ENCODE measurements at regions not wholly inside any gene's neighbourhood (a gene's known extent, or its start where the extent isn't known, plus 50 kb on each side); places are given as distances from the start of the nearest gene placed in this dataset.

- Mint-ChIP-seq H3K27me3 (no peaks in the 10 kb centered on the region), H3K27ac (no peak overlapping the region)
- H3K27me3 ChIP-seq (ENCODE audit: insufficient read depth, low read length, poor library complexity, severe bottlenecking): no peaks in the 10 kb centered on the region
These were observed 373.1 kb upstream of the ADAMTS9 start for GRCh38 chr3:65060904-65061303.

GRCh38 chr3:65052101-65052500, 364.3 kb upstream of the ADAMTS9 start:
- H3K4me1 ChIP-seq (ENCODE audit: insufficient read depth, low read length): no peaks in the 10 kb centered on the region
- ChIA-PET CTCF (interaction anchor here (2.3 kb wide), 1 partner anchor 10 kb away, joined by 6 read pairs; no protein-coding TSS in a partner anchor), POLR2A (no interaction called here)
- no peaks in the 10 kb centered on the region for H3K9me3 ChIP-seq (ENCODE audit: low read length)
- Mint-ChIP-seq H3K27ac (no peak overlapping the region), H3K9me3 (peaks cover 7 to 20% (median 11%) of the 10 kb centered on the region in 5 donors), H3K4me1 (no peaks in the 10 kb centered on the region), H3K36me3 (no peaks in the 10 kb centered on the region), H3K4me3 (no peak overlapping the region), H3K27me3 (peaks cover 0 to 2% of the 10 kb centered on the region in 2 donors)
- H3K27ac ChIP-seq (ENCODE audit: low read depth, low read length): no peak overlapping the region
- H3K4me3 ChIP-seq (ENCODE audit: low read length): no peak overlapping the region
- DNase-seq: no peak
- no peaks in the 10 kb centered on the region for H3K27me3 ChIP-seq (ENCODE audit: insufficient read depth, low read length, poor library complexity, severe bottlenecking)
- no peaks in the 10 kb centered on the region for H3K36me3 ChIP-seq (ENCODE audit: insufficient read depth, low read length)

More at GRCh38 chr3:65060904-65061303, 373.1 kb upstream of the ADAMTS9 start:
- POLR2A ChIA-PET: no interaction called here
- Histone ChIP-seq H3K27ac (ENCODE audit: low read depth, low read length) (no peak overlapping the region), H3K4me3 (ENCODE audit: low read length) (no peak overlapping the region), H3K4me1 (ENCODE audit: insufficient read depth, low read length) (no peaks in the 10 kb centered on the region), H3K9me3 (ENCODE audit: low read length) (no peaks in the 10 kb centered on the region), H3K36me3 (ENCODE audit: insufficient read depth, low read length) (no peaks in the 10 kb centered on the region)
- Mint-ChIP-seq H3K36me3 (no peaks in the 10 kb centered on the region), H3K9me3 (peaks cover 0 to 18% (median 4%) of the 10 kb centered on the region in 5 donors), H3K4me1 (no peaks in the 10 kb centered on the region), H3K4me3 (no peak overlapping the region)
- no peak for DNase-seq
- CTCF ChIA-PET: no interaction called here

GRCh38 chr3:65048151-65048550, 360.4 kb upstream of the ADAMTS9 start:
- H3K4me1 ChIP-seq (ENCODE audit: insufficient read depth, low read length): no peaks in the 10 kb centered on the region
- Mint-ChIP-seq H3K27me3 (peaks cover 0 to 4% of the 10 kb centered on the region in 2 donors), H3K27ac (no peak overlapping the region), H3K9me3 (peaks cover 2 to 41% (median 13%) of the 10 kb centered on the region in 5 donors), H3K4me3 (no peak overlapping the region), H3K36me3 (no peaks in the 10 kb centered on the region), H3K4me1 (no peaks in the 10 kb centered on the region)
- POLR2A ChIA-PET: no interaction called here
- no peak overlapping the region for H3K27ac ChIP-seq (ENCODE audit: low read depth, low read length)
- CTCF ChIA-PET: no interaction called here
- DNase-seq: no peak
- no peaks in the 10 kb centered on the region for H3K27me3 ChIP-seq (ENCODE audit: insufficient read depth, low read length, poor library complexity, severe bottlenecking)
- H3K9me3 ChIP-seq (ENCODE audit: low read length): no peaks in the 10 kb centered on the region
- H3K36me3 ChIP-seq (ENCODE audit: insufficient read depth, low read length): no peaks in the 10 kb centered on the region
- H3K4me3 ChIP-seq (ENCODE audit: low read length): no peak overlapping the region

GRCh38 chr3:65045138-65045537, 357.3 kb upstream of the ADAMTS9 start:
- ChIA-PET CTCF (no interaction called here), POLR2A (no interaction called here)
- H3K27me3 Mint-ChIP-seq: peaks cover 0 to 2% of the 10 kb centered on the region in 2 donors
- no peaks in the 10 kb centered on the region for H3K9me3 ChIP-seq (ENCODE audit: low read length)
- no peaks in the 10 kb centered on the region for H3K4me1 ChIP-seq (ENCODE audit: insufficient read depth, low read length)
- no peak overlapping the region for H3K27ac Mint-ChIP-seq
- no peak overlapping the region for H3K4me3 Mint-ChIP-seq
- H3K36me3 ChIP-seq (ENCODE audit: insufficient read depth, low read length): no peaks in the 10 kb centered on the region
- H3K27ac ChIP-seq (ENCODE audit: low read depth, low read length): no peak overlapping the region
- H3K4me3 ChIP-seq (ENCODE audit: low read length): no peak overlapping the region
- no peaks in the 10 kb centered on the region for H3K4me1 Mint-ChIP-seq
- DNase-seq: no peak
- H3K9me3 Mint-ChIP-seq: peaks cover 2 to 28% (median 10%) of the 10 kb centered on the region in 5 donors
- H3K27me3 ChIP-seq (ENCODE audit: insufficient read depth, low read length, poor library complexity, severe bottlenecking): no peaks in the 10 kb centered on the region
- no peaks in the 10 kb centered on the region for H3K36me3 Mint-ChIP-seq

DNA sequence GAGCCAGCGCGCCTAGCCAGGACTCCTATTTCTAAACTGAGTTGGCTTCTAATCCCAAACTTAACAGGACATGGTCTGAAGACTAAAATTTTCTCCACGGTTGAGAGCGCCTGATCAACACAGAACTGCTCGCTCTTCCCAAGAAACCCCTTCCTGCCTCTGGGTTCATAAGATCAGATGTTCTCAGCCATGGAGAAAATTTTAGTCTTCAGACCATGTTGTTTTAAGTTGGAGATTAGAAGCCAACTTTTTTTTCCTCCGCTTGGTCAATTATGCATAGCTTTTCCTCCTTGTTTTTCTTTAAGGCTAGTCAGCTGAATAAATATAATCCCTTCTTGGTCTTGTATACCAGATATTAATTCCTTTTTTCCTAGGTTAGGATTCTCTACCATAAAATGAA, 356.6 kb upstream of the ADAMTS9 start:
- no peaks in the 10 kb centered on the region for H3K27me3 ChIP-seq (ENCODE audit: insufficient read depth, low read length, poor library complexity, severe bottlenecking)
- H3K27me3 Mint-ChIP-seq: peaks cover 0 to 2% of the 10 kb centered on the region in 2 donors
- no peaks in the 10 kb centered on the region for H3K36me3 Mint-ChIP-seq
- peaks cover 2 to 25% (median 10%) of the 10 kb centered on the region in 5 donors for H3K9me3 Mint-ChIP-seq
- H3K4me1 ChIP-seq (ENCODE audit: insufficient read depth, low read length): no peaks in the 10 kb centered on the region
- CTCF ChIA-PET: no interaction called here
- H3K36me3 ChIP-seq (ENCODE audit: insufficient read depth, low read length): no peaks in the 10 kb centered on the region
- no peaks in the 10 kb centered on the region for H3K4me1 Mint-ChIP-seq
- no peak for DNase-seq
- no peak overlapping the region for H3K4me3 ChIP-seq (ENCODE audit: low read length)
- H3K27ac Mint-ChIP-seq: no peak overlapping the region
- POLR2A ChIA-PET: no interaction called here
- H3K27ac ChIP-seq (ENCODE audit: low read depth, low read length): no peak overlapping the region
- H3K9me3 ChIP-seq (ENCODE audit: low read length): no peaks in the 10 kb centered on the region
- no peak overlapping the region for H3K4me3 Mint-ChIP-seq

DNA sequence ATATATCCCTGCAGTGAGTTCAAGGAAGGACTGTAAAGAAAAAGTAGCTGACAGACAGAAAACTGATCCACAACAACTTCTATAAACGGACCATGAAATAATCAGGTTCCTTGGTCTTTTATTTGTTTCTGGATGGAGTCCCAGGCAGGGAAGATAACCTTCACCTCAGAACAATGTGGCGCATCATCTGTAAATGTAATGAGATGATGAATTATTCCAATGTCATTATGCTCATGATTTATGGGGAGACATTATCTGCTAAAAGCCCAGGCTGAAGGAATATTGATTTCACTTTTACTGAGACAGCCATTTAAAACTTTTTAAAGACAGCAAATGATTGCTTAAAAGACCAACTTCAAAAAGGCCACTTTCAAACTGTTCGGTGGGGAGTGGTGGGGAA, 354.9 kb upstream of the ADAMTS9 start:
- Mint-ChIP-seq H3K9me3 (peaks cover 0 to 21% (median 4%) of the 10 kb centered on the region in 5 donors), H3K4me1 (no peaks in the 10 kb centered on the region), H3K27ac (no peak overlapping the region), H3K4me3 (no peak overlapping the region), H3K27me3 (peaks cover 0 to 2% of the 10 kb centered on the region in 2 donors), H3K36me3 (no peaks in the 10 kb centered on the region)
- DNase-seq: no peak
- Histone ChIP-seq H3K27ac (ENCODE audit: low read depth, low read length) (no peak overlapping the region), H3K4me3 (ENCODE audit: low read length) (no peak overlapping the region), H3K9me3 (ENCODE audit: low read length) (no peaks in the 10 kb centered on the region), H3K36me3 (ENCODE audit: insufficient read depth, low read length) (no peaks in the 10 kb centered on the region), H3K27me3 (ENCODE audit: insufficient read depth, low read length, poor library complexity, severe bottlenecking) (no peaks in the 10 kb centered on the region), H3K4me1 (ENCODE audit: insufficient read depth, low read length) (no peaks in the 10 kb centered on the region)
- ChIA-PET POLR2A (no interaction called here), CTCF (interaction anchor here (1.9 kb wide), 1 partner anchor 9 kb away, joined by 6 read pairs; no protein-coding TSS in a partner anchor)

GRCh38 chr3:65039754-65040210, 352.0 kb upstream of the ADAMTS9 start:
- ChIA-PET POLR2A (no interaction called here), CTCF (no interaction called here)
- no peak overlapping the region for H3K4me3 Mint-ChIP-seq

GRCh38 chr3:65037861-65038260, 350.1 kb upstream of the ADAMTS9 start:
- no peaks in the 10 kb centered on the region for H3K4me1 Mint-ChIP-seq
- ChIA-PET POLR2A (no interaction called here), CTCF (no interaction called here)
- H3K4me3 ChIP-seq (ENCODE audit: low read length): no peak overlapping the region
- peaks cover 0 to 10% (median 2%) of the 10 kb centered on the region in 5 donors for H3K9me3 Mint-ChIP-seq
- no peaks in the 10 kb centered on the region for H3K27me3 Mint-ChIP-seq
- H3K36me3 ChIP-seq (ENCODE audit: insufficient read depth, low read length): no peaks in the 10 kb centered on the region
- no peaks in the 10 kb centered on the region for H3K4me1 ChIP-seq (ENCODE audit: insufficient read depth, low read length)
- no peak overlapping the region for H3K4me3 Mint-ChIP-seq
- no peak overlapping the region for H3K27ac ChIP-seq (ENCODE audit: low read depth, low read length)
- H3K36me3 Mint-ChIP-seq: no peaks in the 10 kb centered on the region
- H3K9me3 ChIP-seq (ENCODE audit: low read length): no peaks in the 10 kb centered on the region
- no peaks in the 10 kb centered on the region for H3K27me3 ChIP-seq (ENCODE audit: insufficient read depth, low read length, poor library complexity, severe bottlenecking)
- DNase-seq: no peak
- no peak overlapping the region for H3K27ac Mint-ChIP-seq

More at GRCh38 chr3:65039754-65040210, 352.0 kb upstream of the ADAMTS9 start:
- Histone ChIP-seq H3K27ac (ENCODE audit: low read depth, low read length) (no peak overlapping the region), H3K9me3 (ENCODE audit: low read length) (no peaks in the 10 kb centered on the region), H3K36me3 (ENCODE audit: insufficient read depth, low read length) (no peaks in the 10 kb centered on the region), H3K27me3 (ENCODE audit: insufficient read depth, low read length, poor library complexity, severe bottlenecking) (no peaks in the 10 kb centered on the region), H3K4me3 (ENCODE audit: low read length) (no peak overlapping the region), H3K4me1 (ENCODE audit: insufficient read depth, low read length) (no peaks in the 10 kb centered on the region)
- Mint-ChIP-seq H3K36me3 (no peaks in the 10 kb centered on the region), H3K9me3 (peaks cover 0 to 12% (median 3%) of the 10 kb centered on the region in 5 donors), H3K27ac (no peak overlapping the region), H3K4me1 (no peaks in the 10 kb centered on the region), H3K27me3 (peaks cover 0 to 2% of the 10 kb centered on the region in 2 donors)
- DNase-seq: no peak

GRCh38 chr3:65035246-65035645, 347.4 kb upstream of the ADAMTS9 start:
- POLR2A ChIA-PET: no interaction called here

More at GRCh38 chr3:65035246-65035645, 347.4 kb upstream of the ADAMTS9 start:
- CTCF ChIA-PET: no interaction called here
- Histone ChIP-seq H3K4me1 (ENCODE audit: insufficient read depth, low read length) (no peaks in the 10 kb centered on the region), H3K9me3 (ENCODE audit: low read length) (no peaks in the 10 kb centered on the region), H3K4me3 (ENCODE audit: low read length) (no peak overlapping the region), H3K36me3 (ENCODE audit: insufficient read depth, low read length) (no peaks in the 10 kb centered on the region), H3K27me3 (ENCODE audit: insufficient read depth, low read length, poor library complexity, severe bottlenecking) (no peaks in the 10 kb centered on the region), H3K27ac (ENCODE audit: low read depth, low read length) (no peak overlapping the region)
- DNase-seq: no peak
- no peaks in the 10 kb centered on the region for H3K27me3 Mint-ChIP-seq
- no peaks in the 10 kb centered on the region for H3K36me3 Mint-ChIP-seq
- H3K27ac Mint-ChIP-seq: no peak overlapping the region
- no peak overlapping the region for H3K4me3 Mint-ChIP-seq
- no peaks in the 10 kb centered on the region for H3K4me1 Mint-ChIP-seq
- peaks cover 0 to 8% (median 2%) of the 10 kb centered on the region in 5 donors for H3K9me3 Mint-ChIP-seq
